Prostate gland (tissue), 2 donors: ENCODE measurements at regions not wholly inside any gene's neighbourhood (a gene's known extent, or its start where the extent isn't known, plus 50 kb on each side); places are given as distances from the start of the nearest gene placed in this dataset.

Experiments
- POLR2A ChIP-seq: fragments of 450-650 bp; IDR thresholded peaks from one replicate; pipeline ENCODE4 v1.6.1; 2016; ENCODE audit warnings: antibody characterized with exemption, mild to moderate bottlenecking
- POLR2AphosphoS5 ChIP-seq: sonication (generic); formaldehyde crosslinking; IDR thresholded peaks from one replicate; pipeline ENCODE4 v1.6.1; 2017; ENCODE audit warnings: antibody characterized with exemption
- TF ChIP-seq, protein P1 (sequence below), 4 experiments: fragments of 200-600 bp in 2 of 4; fragments of 450-650 bp in 2 of 4; sonication (generic) in 2 of 4; IDR thresholded peaks; 1 replicate in 3 of 4; 2 replicates in 1 of 4; pipeline ENCODE4 v1.5.1; 2016 to 2019; ENCODE audit warnings: antibody characterized with exemption in 4 of 4, mild to moderate bottlenecking in 2 of 4, moderate library complexity in 2 of 4

- TF ChIP-seq, protein P1, sequence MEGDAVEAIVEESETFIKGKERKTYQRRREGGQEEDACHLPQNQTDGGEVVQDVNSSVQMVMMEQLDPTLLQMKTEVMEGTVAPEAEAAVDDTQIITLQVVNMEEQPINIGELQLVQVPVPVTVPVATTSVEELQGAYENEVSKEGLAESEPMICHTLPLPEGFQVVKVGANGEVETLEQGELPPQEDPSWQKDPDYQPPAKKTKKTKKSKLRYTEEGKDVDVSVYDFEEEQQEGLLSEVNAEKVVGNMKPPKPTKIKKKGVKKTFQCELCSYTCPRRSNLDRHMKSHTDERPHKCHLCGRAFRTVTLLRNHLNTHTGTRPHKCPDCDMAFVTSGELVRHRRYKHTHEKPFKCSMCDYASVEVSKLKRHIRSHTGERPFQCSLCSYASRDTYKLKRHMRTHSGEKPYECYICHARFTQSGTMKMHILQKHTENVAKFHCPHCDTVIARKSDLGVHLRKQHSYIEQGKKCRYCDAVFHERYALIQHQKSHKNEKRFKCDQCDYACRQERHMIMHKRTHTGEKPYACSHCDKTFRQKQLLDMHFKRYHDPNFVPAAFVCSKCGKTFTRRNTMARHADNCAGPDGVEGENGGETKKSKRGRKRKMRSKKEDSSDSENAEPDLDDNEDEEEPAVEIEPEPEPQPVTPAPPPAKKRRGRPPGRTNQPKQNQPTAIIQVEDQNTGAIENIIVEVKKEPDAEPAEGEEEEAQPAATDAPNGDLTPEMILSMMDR (IDR thresholded peaks at IDR 0.05) = no peak
- TF ChIP-seq POLR2AphosphoS5 (no peak), POLR2A (no peak)
These were observed 121.4 kb upstream of the RREB1 start for GRCh38 chr6:6986344-6986743.
